ENCODE measurements at regions not wholly inside any gene's neighbourhood (a gene's known extent, or its start where the extent isn't known, plus 50 kb on each side); places are given as distances from the start of the nearest gene placed in this dataset.

- TF ChIP-seq EZH2 (optimal IDR thresholded peaks at IDR 0.05; ENCODE audit: low read depth, low read length), result no peak
- no peak for TF ChIP-seq CTCF (IDR thresholded peaks at IDR 0.05; ENCODE audit: low read length)
- no peak for TF ChIP-seq EZH2phosphoT487 (IDR thresholded peaks at IDR 0.05; ENCODE audit: low read length)
Observed at GRCh38 chr1:228927946-228928898, 192.9 kb downstream of the RHOU start.
